ENCODE measurements at regions not wholly inside any gene's neighbourhood (a gene's known extent, or its start where the extent isn't known, plus 50 kb on each side); places are given as distances from the start of the nearest gene placed in this dataset.

DNA sequence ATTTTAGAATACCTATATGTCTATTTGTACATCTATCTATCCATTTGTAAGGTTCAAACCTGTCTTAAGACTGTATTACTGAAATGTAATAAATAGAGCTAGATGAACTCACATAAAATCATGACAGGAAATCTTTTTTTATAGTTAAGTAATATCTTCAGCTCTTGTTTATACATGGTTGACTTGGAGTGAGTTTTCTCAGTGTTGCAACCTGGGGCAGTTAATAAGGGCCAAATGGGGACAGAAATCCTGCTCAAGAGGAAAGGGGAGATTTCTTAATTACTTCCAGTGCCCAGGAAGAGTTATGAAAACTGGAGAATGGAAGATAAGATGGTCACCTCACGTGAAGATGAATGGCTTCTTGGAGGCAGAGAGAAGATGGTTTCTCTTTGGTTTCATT is 265.1 kb upstream of the FBXL7 start (continued):
- TF ChIP-seq MECOM (CRISPR knock-in tag; IDR thresholded peaks at IDR 0.05), result no peak
- no peak for TF ChIP-seq POU5F1 (IDR thresholded peaks at IDR 0.05; ENCODE audit: borderline replicate concordance, low read depth, low read length, partially characterized antibody)
- TF ChIP-seq, protein P1, sequence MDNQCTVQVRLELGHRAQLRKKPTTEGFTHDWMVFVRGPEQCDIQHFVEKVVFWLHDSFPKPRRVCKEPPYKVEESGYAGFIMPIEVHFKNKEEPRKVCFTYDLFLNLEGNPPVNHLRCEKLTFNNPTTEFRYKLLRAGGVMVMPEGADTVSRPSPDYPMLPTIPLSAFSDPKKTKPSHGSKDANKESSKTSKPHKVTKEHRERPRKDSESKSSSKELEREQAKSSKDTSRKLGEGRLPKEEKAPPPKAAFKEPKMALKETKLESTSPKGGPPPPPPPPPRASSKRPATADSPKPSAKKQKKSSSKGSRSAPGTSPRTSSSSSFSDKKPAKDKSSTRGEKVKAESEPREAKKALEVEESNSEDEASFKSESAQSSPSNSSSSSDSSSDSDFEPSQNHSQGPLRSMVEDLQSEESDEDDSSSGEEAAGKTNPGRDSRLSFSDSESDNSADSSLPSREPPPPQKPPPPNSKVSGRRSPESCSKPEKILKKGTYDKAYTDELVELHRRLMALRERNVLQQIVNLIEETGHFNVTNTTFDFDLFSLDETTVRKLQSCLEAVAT (IDR thresholded peaks at IDR 0.05), result no peak
- TF ChIP-seq CHCHD3 (CRISPR knock-in tag; IDR thresholded peaks at IDR 0.05), result no peak

GRCh38 chr5:15234366-15234765 is 265.6 kb upstream of the FBXL7 start:
- DNase-seq (ENCODE audit: extremely low read depth in 1 of 4, low spot score in 3 of 4) (no peak), FAIRE-seq (no peak), ATAC-seq (no peak)
- WGBS (ENCODE audit: insufficient coverage, low coverage, missing lambda C conversion rate), result 0% methylated on average over 2 of the region's 2 CpGs
- H3K9ac ChIP-seq (ENCODE audit: insufficient read depth in 1 of 2, low read depth in 2 of 2, low read length in 2 of 2), result no peak overlapping the region
- H3K9me1 ChIP-seq (ENCODE audit: control insufficient read depth, insufficient read depth, low read length), result no peaks in the 10 kb centered on the region
- H3K36me3 ChIP-seq (ENCODE audit: control insufficient read depth, insufficient read depth, low read length), result no peaks in the 10 kb centered on the region
- no peaks in the 10 kb centered on the region; the same call in 1 of the 2 replicates for H3K9me3 ChIP-seq (replicated peaks; ENCODE audit: control insufficient read depth, insufficient read depth, low read depth, low read length)
- no TSS peak for BruUV-seq (replicated peaks)
- H3K4me3 ChIP-seq, result no peak overlapping the region
- no peak overlapping the region for H2AFZ ChIP-seq (ENCODE audit: low read depth, low read length)
- no peaks in the 10 kb centered on the region for H3K27me3 ChIP-seq (ENCODE audit: control insufficient read depth in 2 of 2, insufficient read depth in 2 of 2, low read length in 2 of 2)
- no peaks in the 10 kb centered on the region for H3K4me1 ChIP-seq (replicated peaks in 1 of 2; ENCODE audit: control insufficient read depth in 2 of 2, insufficient read depth in 2 of 2, low read length in 2 of 2)
- POLR2A ChIA-PET, result no interaction called here
- H3K4me2 ChIP-seq (ENCODE audit: insufficient read depth, low read length), result no peak overlapping the region
- intact Hi-C loops (cut with micrococcal nuclease) (no loop called here), in situ Hi-C loops (cut with MboI) (no loop called here)
- H3K79me2 ChIP-seq (ENCODE audit: control insufficient read depth, insufficient read depth, low read length), result no peaks in the 10 kb centered on the region
- CTCF ChIA-PET (ENCODE audit: low intra/inter-chr PET ratio), result no interaction called here
- no peak overlapping the region for H3K27ac ChIP-seq (ENCODE audit: extremely low read depth, low read depth, low read length)
- H4K20me1 ChIP-seq (replicated peaks; ENCODE audit: control insufficient read depth, insufficient read depth, low read length), result no peaks in the 10 kb centered on the region
- TF ChIP-seq ZNF766 (CRISPR knock-in tag; conservative IDR thresholded peaks at IDR 0.05) (no peak), SNIP1 (IDR thresholded peaks at IDR 0.05; ENCODE audit: low read depth) (no peak), KDM2B (CRISPR knock-in tag; IDR thresholded peaks at IDR 0.05) (no peak), HOMEZ (CRISPR knock-in tag; IDR thresholded peaks at IDR 0.05) (no peak), E2F5 (CRISPR knock-in tag; IDR thresholded peaks at IDR 0.05) (no peak), HDAC1 (IDR thresholded peaks at IDR 0.05) (no peak)
- TF ChIP-seq, protein P2, sequence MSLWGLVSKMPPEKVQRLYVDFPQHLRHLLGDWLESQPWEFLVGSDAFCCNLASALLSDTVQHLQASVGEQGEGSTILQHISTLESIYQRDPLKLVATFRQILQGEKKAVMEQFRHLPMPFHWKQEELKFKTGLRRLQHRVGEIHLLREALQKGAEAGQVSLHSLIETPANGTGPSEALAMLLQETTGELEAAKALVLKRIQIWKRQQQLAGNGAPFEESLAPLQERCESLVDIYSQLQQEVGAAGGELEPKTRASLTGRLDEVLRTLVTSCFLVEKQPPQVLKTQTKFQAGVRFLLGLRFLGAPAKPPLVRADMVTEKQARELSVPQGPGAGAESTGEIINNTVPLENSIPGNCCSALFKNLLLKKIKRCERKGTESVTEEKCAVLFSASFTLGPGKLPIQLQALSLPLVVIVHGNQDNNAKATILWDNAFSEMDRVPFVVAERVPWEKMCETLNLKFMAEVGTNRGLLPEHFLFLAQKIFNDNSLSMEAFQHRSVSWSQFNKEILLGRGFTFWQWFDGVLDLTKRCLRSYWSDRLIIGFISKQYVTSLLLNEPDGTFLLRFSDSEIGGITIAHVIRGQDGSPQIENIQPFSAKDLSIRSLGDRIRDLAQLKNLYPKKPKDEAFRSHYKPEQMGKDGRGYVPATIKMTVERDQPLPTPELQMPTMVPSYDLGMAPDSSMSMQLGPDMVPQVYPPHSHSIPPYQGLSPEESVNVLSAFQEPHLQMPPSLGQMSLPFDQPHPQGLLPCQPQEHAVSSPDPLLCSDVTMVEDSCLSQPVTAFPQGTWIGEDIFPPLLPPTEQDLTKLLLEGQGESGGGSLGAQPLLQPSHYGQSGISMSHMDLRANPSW (CRISPR knock-in tag; IDR thresholded peaks at IDR 0.05), result no peak
- TF ChIP-seq, protein P3, sequence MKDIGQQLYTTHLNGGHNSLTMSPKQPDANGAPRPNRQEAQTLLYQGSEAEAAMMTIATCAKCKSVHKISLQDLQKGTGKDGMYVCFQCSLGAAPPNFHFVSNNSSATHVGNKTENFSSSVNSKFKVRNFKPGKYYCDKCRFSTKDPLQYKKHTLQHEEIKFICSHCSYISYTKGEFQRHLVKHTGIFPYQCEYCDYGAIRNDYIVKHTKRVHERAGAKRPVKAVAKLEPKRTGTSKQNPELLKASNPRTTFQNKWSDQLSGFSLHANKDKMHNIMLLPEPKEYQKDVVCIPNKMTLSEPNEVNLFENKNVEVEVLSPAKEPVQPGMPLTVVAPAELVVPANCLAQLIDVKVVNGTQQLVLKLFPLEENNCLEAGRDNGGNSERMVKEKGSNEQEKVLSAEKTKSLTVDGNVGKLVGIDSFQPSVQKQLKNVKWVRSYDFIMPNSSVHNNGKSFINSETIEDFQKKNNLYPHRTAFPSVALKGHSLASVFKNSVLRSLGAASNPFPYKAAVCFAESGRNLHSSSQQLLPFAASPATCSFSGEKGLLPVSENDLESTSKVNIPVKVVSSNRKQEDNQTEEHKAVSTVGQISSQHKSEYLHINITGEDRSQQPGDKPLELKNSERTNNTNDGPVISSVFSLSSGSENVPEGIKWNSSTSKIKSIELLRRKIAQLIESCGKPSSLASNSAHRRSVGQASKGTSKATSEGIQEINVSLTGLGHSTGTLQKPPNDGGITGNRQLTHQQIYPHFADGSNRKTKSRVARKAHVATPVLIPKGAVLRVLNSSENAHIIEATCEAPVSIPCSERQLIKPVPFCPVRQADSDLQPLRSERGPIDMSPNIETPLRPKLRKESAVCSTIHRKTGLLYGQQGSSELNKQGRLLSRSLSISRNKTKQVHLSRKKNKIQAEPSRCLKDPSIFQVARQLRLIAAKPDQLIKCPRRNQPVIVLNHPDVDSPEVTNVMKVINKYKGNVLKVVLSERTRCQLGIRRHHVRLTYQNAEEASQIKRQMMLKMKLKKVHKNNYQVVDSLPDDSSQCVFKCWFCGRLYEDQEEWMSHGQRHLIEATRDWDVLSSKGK (CRISPR knock-in tag; IDR thresholded peaks at IDR 0.05), result no peak

Data from K562 (cell line).